OCI-LY7 (cell line): ENCODE measurements at regions not wholly inside any gene's neighbourhood (a gene's known extent, or its start where the extent isn't known, plus 50 kb on each side); places are given as distances from the start of the nearest gene placed in this dataset.

Experiments used
- BruUV-seq: library from RNA; stranded (reverse); fragments of 400-500 nt; replicated peaks from 2 replicates; lab custom pipeline; 2021; lab: Mats Ljungman, UMichigan
- CTCF ChIA-PET: fragments of 300-600 bp; sonication (Branson Sonifier 250); formaldehyde crosslinking; loops from one replicate; lab custom pipeline; 2022; ENCODE audit warnings: antibody characterized with exemption; ENCODE audit not compliant: unreplicated experiment; lab: Charles Lee
- POLR2A ChIA-PET: fragments of 300-600 bp; sonication (Branson Sonifier 250); formaldehyde crosslinking; loops from one replicate; lab custom pipeline; 2022; ENCODE audit warnings: antibody characterized with exemption; lab: Charles Lee
- DNase-seq: peaks from one replicate; pipeline ENCODE4 v3.0.0-alpha.2; 2015; ENCODE audit warnings: low spot score
- H2AFZ ChIP-seq: fragments of 200-600 bp; sonication (generic), shearing (Covaris generic); 2 replicates; pipeline ENCODE4 v1.6.1; 2014; ENCODE audit warnings: mild to moderate bottlenecking, antibody characterized with exemption, low read length, moderate library complexity
- H3K27ac ChIP-seq: fragments of 200-600 bp; sonication (generic); 2 replicates; pipeline ENCODE4 v1.5.1; 2014; ENCODE audit warnings: mixed run types, low read depth, mild to moderate bottlenecking, moderate library complexity, low read length, inconsistent platforms; ENCODE audit not compliant: poor library complexity, severe bottlenecking
- H3K36me3 ChIP-seq: fragments of 200-600 bp; sonication (generic); 2 replicates; pipeline ENCODE4 v1.6.1; 2014; ENCODE audit warnings: mild to moderate bottlenecking, antibody characterized with exemption, low read length, moderate library complexity, mixed read lengths; ENCODE audit not compliant: insufficient read depth
- H3K4me1 ChIP-seq: fragments of 200-600 bp; sonication (generic); 2 replicates; pipeline ENCODE4 v1.5.1; 2014; ENCODE audit warnings: mild to moderate bottlenecking, low read length; ENCODE audit not compliant: insufficient read depth, poor library complexity, severe bottlenecking
- H3K4me2 ChIP-seq: fragments of 200-600 bp; sonication (generic); 2 replicates; pipeline ENCODE4 v1.6.1; 2014; ENCODE audit warnings: mild to moderate bottlenecking, low read length
- H3K4me3 ChIP-seq: fragments of 200-600 bp; sonication (generic); 2 replicates; pipeline ENCODE4 v1.5.1; 2014; ENCODE audit warnings: mild to moderate bottlenecking, low read depth, low read length; ENCODE audit not compliant: poor library complexity, severe bottlenecking
- H3K79me2 ChIP-seq: fragments of 200-600 bp; sonication (generic); 2 replicates; pipeline ENCODE4 v1.6.1; 2016; ENCODE audit warnings: low read depth, mild to moderate bottlenecking, low read length, moderate library complexity, mixed read lengths; ENCODE audit not compliant: insufficient read depth
- H3K9me2 ChIP-seq: fragments of 200-600 bp; sonication (generic); 2 replicates; pipeline ENCODE4 v1.6.1; 2016; ENCODE audit warnings: mild to moderate bottlenecking, low read length, mixed read lengths; ENCODE audit not compliant: insufficient read depth
- H3K9me3 ChIP-seq: fragments of 200-600 bp; sonication (generic); 2 replicates; pipeline ENCODE4 v1.6.1; 2014; ENCODE audit warnings: mild to moderate bottlenecking, mixed run types, low read length, mixed read lengths
- H4K20me1 ChIP-seq: fragments of 200-600 bp; sonication (generic); 2 replicates; pipeline ENCODE4 v1.6.1; 2014; ENCODE audit warnings: mild to moderate bottlenecking, antibody characterized with exemption, low read length, moderate library complexity, mixed read lengths; ENCODE audit not compliant: insufficient read depth
- CTCF ChIP-seq: fragments of 200-600 bp; sonication (generic); conservative IDR thresholded peaks from 2 replicates; pipeline ENCODE4 v1.5.1; 2014; ENCODE audit warnings: mild to moderate bottlenecking, antibody characterized with exemption, low read length, moderate library complexity, mixed read lengths
- EZH2phosphoT487 ChIP-seq: fragments of 200-600 bp; sonication (generic); IDR thresholded peaks from 2 replicates; pipeline ENCODE4 v1.6.1; 2018; ENCODE audit warnings: low read depth, borderline replicate concordance, mild to moderate bottlenecking, mixed run types, antibody characterized with exemption, low read length, moderate library complexity, mixed read lengths
- intact Hi-C: fragments of 100-400 bp; cut with micrococcal nuclease; formaldehyde crosslinking; loops from one replicate; pipeline ENCODE4 v1.10.0; 2022; ENCODE audit not compliant: unreplicated experiment

DNA sequence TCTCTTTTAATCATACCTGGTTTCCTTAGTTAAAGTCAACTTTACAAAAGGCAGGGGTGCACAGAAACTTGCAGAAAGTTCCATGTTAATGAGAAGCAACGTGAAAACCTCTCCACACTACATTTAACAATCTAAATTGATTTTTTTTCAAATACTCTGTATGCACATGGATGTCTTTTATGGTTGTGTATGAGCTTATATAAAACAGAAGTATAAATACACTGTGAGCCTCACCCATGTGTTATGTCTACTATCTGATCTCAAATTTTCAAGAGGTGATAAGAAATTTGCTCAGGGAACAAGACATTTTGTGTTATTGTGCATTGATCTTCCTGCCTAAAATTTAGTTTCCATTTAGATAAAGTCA, 617.6 kb downstream of the ADCYAP1 start:
- TF ChIP-seq CTCF, result no peak
- TF ChIP-seq EZH2phosphoT487, result no peak
- no peaks in the 10 kb centered on the region for H3K9me2 ChIP-seq
- H4K20me1 ChIP-seq, result no peaks in the 10 kb centered on the region
- intact Hi-C loops, result no loop called here
- ChIA-PET POLR2A (no interaction called here), CTCF (no interaction called here)
- no peaks in the 10 kb centered on the region for H3K79me2 ChIP-seq
- DNase-seq, result no peak
- H3K36me3 ChIP-seq, result no peaks in the 10 kb centered on the region
- H3K4me3 ChIP-seq, result no peak overlapping the region
- H2AFZ ChIP-seq, result no peak overlapping the region
- BruUV-seq, result no TSS peak
- no peak overlapping the region for H3K4me2 ChIP-seq
- H3K9me3 ChIP-seq, result no peaks in the 10 kb centered on the region
- no peaks in the 10 kb centered on the region for H3K4me1 ChIP-seq
- H3K27ac ChIP-seq, result no peak overlapping the region

- H3K4me2 ChIP-seq, result no peak overlapping the region
- CTCF ChIA-PET, result no interaction called here
- no peak for DNase-seq
- no peaks in the 10 kb centered on the region for H3K9me2 ChIP-seq
- BruUV-seq, result no TSS peak
- no peak overlapping the region for H2AFZ ChIP-seq
- no peaks in the 10 kb centered on the region for H4K20me1 ChIP-seq
- intact Hi-C loops, result no loop called here
- H3K36me3 ChIP-seq, result no peaks in the 10 kb centered on the region
- no peak overlapping the region for H3K4me3 ChIP-seq
- TF ChIP-seq CTCF (no peak), EZH2phosphoT487 (no peak)
- H3K79me2 ChIP-seq, result no peaks in the 10 kb centered on the region
- no peaks in the 10 kb centered on the region for H3K9me3 ChIP-seq
- POLR2A ChIA-PET, result interaction anchor here (1.0 to 1.2 kb wide), 2 partner anchors 13 to 584 kb away, joined by 3 to 4 read pairs; no protein-coding TSS in a partner anchor
- no peak overlapping the region for H3K27ac ChIP-seq
- H3K4me1 ChIP-seq, result no peaks in the 10 kb centered on the region
Measured at GRCh38 chr18:1526991-1527390, 622.3 kb downstream of the ADCYAP1 start.

GRCh38 chr18:1527805-1528204, 623.1 kb downstream of the ADCYAP1 start:
- DNase-seq, result no peak
- POLR2A ChIA-PET, result no interaction called here
- H3K27ac ChIP-seq, result no peak overlapping the region
- intact Hi-C loops, result no loop called here
- H3K4me1 ChIP-seq, result no peaks in the 10 kb centered on the region
- CTCF ChIA-PET, result no interaction called here
- no peak overlapping the region for H3K4me2 ChIP-seq
- TF ChIP-seq CTCF, result no peak
- TF ChIP-seq EZH2phosphoT487, result no peak
- no peak overlapping the region for H3K4me3 ChIP-seq
- no peaks in the 10 kb centered on the region for H3K36me3 ChIP-seq
- H3K79me2 ChIP-seq, result no peaks in the 10 kb centered on the region
- H4K20me1 ChIP-seq, result no peaks in the 10 kb centered on the region
- H2AFZ ChIP-seq, result no peak overlapping the region
- H3K9me3 ChIP-seq, result no peaks in the 10 kb centered on the region
- no TSS peak for BruUV-seq
- H3K9me2 ChIP-seq, result no peaks in the 10 kb centered on the region
